Esophagus muscularis mucosa (tissue), 3 donors: ENCODE measurements at regions not wholly inside any gene's neighbourhood (a gene's known extent, or its start where the extent isn't known, plus 50 kb on each side); places are given as distances from the start of the nearest gene placed in this dataset.

Experiments
- CTCF ChIP-seq, 3 experiments: fragments of 200-600 bp in 2 of 3; fragments of 450-650 bp in 1 of 3; sonication (generic) in 2 of 3; IDR thresholded peaks; one replicate each; pipeline ENCODE4 v1.5.1; 2017 to 2019; ENCODE audit warnings: antibody characterized with exemption in 3 of 3, mild to moderate bottlenecking in 2 of 3, moderate library complexity in 1 of 3
- POLR2A ChIP-seq: fragments of 450-650 bp; IDR thresholded peaks from one replicate; pipeline ENCODE4 v1.6.1; 2017; ENCODE audit warnings: antibody characterized with exemption, moderate library complexity, mild to moderate bottlenecking, low read depth

- TF ChIP-seq POLR2A, result no peak
- TF ChIP-seq CTCF (IDR thresholded peaks at IDR 0.05), result no peak
Observed at GRCh38 chr2:208725280-208725679, 318.7 kb downstream of the PTH2R start.
